T follicular helper cell (primary cell): ENCODE measurements at regions not wholly inside any gene's neighbourhood (a gene's known extent, or its start where the extent isn't known, plus 50 kb on each side); places are given as distances from the start of the nearest gene placed in this dataset.
"Not testable (repeated sequence)": the region's sequence is repeated elsewhere in the genome, so short reads cannot be mapped to it uniquely, and the experiment has no call there.

Source experiments
- DNase-seq: peaks from one replicate; pipeline ENCODE4 v3.0.0-alpha.2; 2020; ENCODE audit warnings: low read depth

- no peak for DNase-seq
Measured at GRCh38 chr7:131961054-131961680, 404.7 kb upstream of the PODXL start.

- no peak for DNase-seq
Measured at GRCh38 chr7:131959106-131959812, 402.8 kb upstream of the PODXL start.

GRCh38 chr7:131957338-131958020 is 401.1 kb upstream of the PODXL start:
- DNase-seq = no peak

- no peak for DNase-seq
Measured at GRCh38 chr7:131956864-131957263, 400.4 kb upstream of the PODXL start.

- DNase-seq = no peak
Measured at GRCh38 chr7:131955679-131956078, 399.3 kb upstream of the PODXL start.

GRCh38 chr7:131953184-131953583 is 396.8 kb upstream of the PODXL start:
- no peak for DNase-seq

GRCh38 chr7:131952365-131952764 is 395.9 kb upstream of the PODXL start:
- DNase-seq = no peak

- DNase-seq = no peak
Measured at GRCh38 chr7:131950758-131951157, 394.3 kb upstream of the PODXL start.

GRCh38 chr7:131949659-131950058 is 393.2 kb upstream of the PODXL start:
- DNase-seq = no peak

- no peak for DNase-seq
Measured at GRCh38 chr7:131948434-131949053, 392.1 kb upstream of the PODXL start.

- DNase-seq = no peak
Measured at GRCh38 chr7:131947661-131948060, 391.2 kb upstream of the PODXL start.

- no peak for DNase-seq
Measured at GRCh38 chr7:131945957-131946544, 389.6 kb upstream of the PODXL start.

- no peak for DNase-seq
Measured at GRCh38 chr7:131945313-131945911, 389.0 kb upstream of the PODXL start.

- DNase-seq = no peak
Measured at GRCh38 chr7:131944556-131945069, 388.2 kb upstream of the PODXL start.

GRCh38 chr7:131943646-131944045 is 387.2 kb upstream of the PODXL start:
- DNase-seq = no peak

GRCh38 chr7:131943211-131943610 is 386.8 kb upstream of the PODXL start:
- DNase-seq = no peak

GRCh38 chr7:131942287-131943150 is 386.1 kb upstream of the PODXL start:
- no peak for DNase-seq

GRCh38 chr7:131941291-131941690 is 384.9 kb upstream of the PODXL start:
- no peak for DNase-seq

- no peak for DNase-seq
Measured at GRCh38 chr7:131940621-131941165, 384.3 kb upstream of the PODXL start.

- not testable (repeated sequence) for DNase-seq
Measured at GRCh38 chr7:131938788-131939187, 382.4 kb upstream of the PODXL start.
